NCI-H1436 (cell line): ENCODE measurements at regions not wholly inside any gene's neighbourhood (a gene's known extent, or its start where the extent isn't known, plus 50 kb on each side); places are given as distances from the start of the nearest gene placed in this dataset.

ENCODE experiments used
- DNase-seq: peaks from one replicate; lab custom pipeline; 2025; lab: John Stamatoyannopoulos, UW

GRCh38 chrX:39289827-39290226 is 488.6 kb downstream of the MID1IP1 start:
- DNase-seq: no peak

- DNase-seq: no peak
Measured at GRCh38 chrX:39293203-39293602, 491.9 kb downstream of the MID1IP1 start.

- DNase-seq: no peak
Measured at GRCh38 chrX:39296472-39296871, 495.2 kb downstream of the MID1IP1 start.

- DNase-seq: no peak
Measured at GRCh38 chrX:39298821-39299220, 497.6 kb downstream of the MID1IP1 start.

GRCh38 chrX:39299615-39300014 is 498.4 kb downstream of the MID1IP1 start:
- DNase-seq: no peak

- no peak for DNase-seq
Measured at GRCh38 chrX:39301036-39301435, 499.8 kb downstream of the MID1IP1 start.

- DNase-seq: no peak
Measured at GRCh38 chrX:39302838-39303237, 501.6 kb downstream of the MID1IP1 start.

GRCh38 chrX:39304746-39305145 is 503.5 kb downstream of the MID1IP1 start:
- no peak for DNase-seq

GRCh38 chrX:39307488-39307887 is 506.2 kb downstream of the MID1IP1 start:
- DNase-seq: no peak

- DNase-seq: no peak
Measured at GRCh38 chrX:39308126-39308525, 506.9 kb downstream of the MID1IP1 start.

- no peak for DNase-seq
Measured at GRCh38 chrX:39309018-39309635, 507.9 kb downstream of the MID1IP1 start.

GRCh38 chrX:39309721-39310152 is 508.5 kb downstream of the MID1IP1 start:
- no peak for DNase-seq

- no peak for DNase-seq
Measured at GRCh38 chrX:39310891-39311290, 509.6 kb downstream of the MID1IP1 start.

- no peak for DNase-seq
Measured at GRCh38 chrX:39311646-39312045, 510.4 kb downstream of the MID1IP1 start.

GRCh38 chrX:39313146-39313545 is 511.9 kb downstream of the MID1IP1 start:
- DNase-seq: no peak

GRCh38 chrX:39318506-39319343 is 517.5 kb downstream of the MID1IP1 start:
- DNase-seq: no peak

GRCh38 chrX:39320165-39320564 is 518.9 kb downstream of the MID1IP1 start:
- no peak for DNase-seq

GRCh38 chrX:39322496-39322895 is 521.2 kb downstream of the MID1IP1 start:
- no peak for DNase-seq

- DNase-seq: no peak
Measured at GRCh38 chrX:39324233-39324930, 523.1 kb downstream of the MID1IP1 start.

- DNase-seq: no peak
Measured at GRCh38 chrX:39327255-39327654, 526.0 kb downstream of the MID1IP1 start.

- DNase-seq: no peak
Measured at GRCh38 chrX:39327705-39328104, 526.4 kb downstream of the MID1IP1 start.

- DNase-seq: no peak
Measured at GRCh38 chrX:39328661-39329060, 527.4 kb downstream of the MID1IP1 start.
